B cell (primary cell): ENCODE measurements at regions not wholly inside any gene's neighbourhood (a gene's known extent, or its start where the extent isn't known, plus 50 kb on each side); places are given as distances from the start of the nearest gene placed in this dataset.

Source experiments
- ATAC-seq: fragments of 200-7000 bp; cut with Tn5 transposase; one replicate; pipeline ENCODE4 v1.10.0; 2021; ENCODE audit warnings: low read depth, mild to moderate bottlenecking, moderate number of reproducible peaks, moderate library complexity
- CTCF ChIA-PET: fragments of 350-600 bp; sonication (Branson Sonifier 250); formaldehyde crosslinking; loops from one replicate; lab custom pipeline; 2021; ENCODE audit warnings: antibody characterized with exemption, inconsistent platforms; lab: Charles Lee
- POLR2A ChIA-PET: fragments of 350-600 bp; sonication (Branson Sonifier 250); formaldehyde crosslinking; loops from one replicate; lab custom pipeline; 2021; ENCODE audit warnings: antibody characterized with exemption; lab: Charles Lee
- DNase-seq: peaks from one replicate; pipeline ENCODE4 v3.0.0; 2013
- H2AFZ ChIP-seq: 2 replicates; pipeline ENCODE4 v1.6.1; 2012; ENCODE audit warnings: mild to moderate bottlenecking, low read depth, low read length; ENCODE audit not compliant: insufficient read depth, poor library complexity, severe bottlenecking
- H3K27ac ChIP-seq, 2 donors: 1 replicate in 1 of 2; 2 replicates in 1 of 2; pipeline ENCODE4 v1.5.1; 2012 to 2013; ENCODE audit warnings: low read length in 2 of 2, mild to moderate bottlenecking in 2 of 2, moderate library complexity in 1 of 2
- H3K27me3 ChIP-seq, 4 experiments: fragments of 200-600 bp in 1 of 4; sonication (generic) in 1 of 4; replicated peaks in 1 of 4; 1 replicate in 2 of 4; 2 replicates in 2 of 4; pipeline versions ENCODE4 v1.6.1 to v1.7.0; 2013 to 2016; ENCODE audit warnings: low read length in 3 of 4, mild to moderate bottlenecking in 2 of 4, mixed read lengths in 1 of 4, moderate library complexity in 1 of 4; ENCODE audit not compliant: insufficient read depth in 4 of 4, control insufficient read depth in 3 of 4; ENCODE audit errors: control extremely low read depth in 1 of 4
- H3K36me3 ChIP-seq, 2 experiments: replicated peaks in 1 of 2; 1 replicate in 1 of 2; 2 replicates in 1 of 2; pipeline versions ENCODE4 v1.6.1 to v1.7.1; 2013; ENCODE audit warnings: low read length in 1 of 2; ENCODE audit not compliant: insufficient read depth in 2 of 2, control insufficient read depth in 1 of 2; ENCODE audit errors: control extremely low read depth in 1 of 2, extremely low read depth in 1 of 2
- H3K4me1 ChIP-seq, 2 donors: fragments of 200-600 bp in 1 of 2; sonication (generic) in 1 of 2; 1 replicate in 1 of 2; 2 replicates in 1 of 2; pipeline versions ENCODE4 v1.5.1 to v1.6.1; 2013 to 2017; ENCODE audit warnings: low read length in 2 of 2; ENCODE audit not compliant: control insufficient read depth in 2 of 2, insufficient read depth in 2 of 2
- H3K4me2 ChIP-seq: replicated peaks from 2 replicates; pipeline ENCODE3; 2012; ENCODE audit warnings: mild to moderate bottlenecking, low read depth, low read length; ENCODE audit not compliant: poor library complexity, severe bottlenecking
- H3K4me3 ChIP-seq, 5 experiments: fragments of 200-600 bp in 1 of 5; sonication (generic) in 1 of 5; 1 replicate in 3 of 5; 2 replicates in 2 of 5; pipeline versions ENCODE4 v1.5.1 to v1.7.0; 2011 to 2016; ENCODE audit warnings: low read length in 4 of 5, mild to moderate bottlenecking in 4 of 5, low read depth in 2 of 5, control low read depth in 1 of 5, moderate library complexity in 1 of 5; ENCODE audit not compliant: insufficient read depth in 1 of 5; ENCODE audit errors: control extremely low read depth in 1 of 5, extremely low read depth in 1 of 5
- H3K79me2 ChIP-seq: fragments of 200-600 bp; sonication (generic); one replicate; pipeline ENCODE4 v1.6.0; 2016; ENCODE audit warnings: low read length; ENCODE audit not compliant: control insufficient read depth, insufficient read depth
- H3K9ac ChIP-seq: fragments of 200-600 bp; sonication (generic); 2 replicates; pipeline ENCODE4 v1.6.1; 2017; ENCODE audit warnings: mild to moderate bottlenecking, low read length, moderate library complexity
- H3K9me3 ChIP-seq, 3 donors: one replicate each; pipeline versions ENCODE4 v1.6.1 to v1.7.1; 2013; ENCODE audit warnings: low read length in 2 of 3; ENCODE audit not compliant: control insufficient read depth in 2 of 3, insufficient read depth in 1 of 3; ENCODE audit errors: control extremely low read depth in 1 of 3
- H4K20me1 ChIP-seq: 2 replicates; pipeline ENCODE4 v1.6.0; 2012; ENCODE audit warnings: mild to moderate bottlenecking, low read length; ENCODE audit not compliant: insufficient read depth, control insufficient read depth, poor library complexity, severe bottlenecking
- H3K27ac Mint-ChIP-seq: one replicate; pipeline ENCODE4 v1.8.0; 2021; ENCODE audit warnings: mixed read lengths
- H3K27me3 Mint-ChIP-seq: one replicate; pipeline ENCODE4 v1.8.0; 2021; ENCODE audit warnings: mixed read lengths
- H3K4me1 Mint-ChIP-seq: one replicate; pipeline ENCODE4 v1.8.0; 2021; ENCODE audit warnings: mixed read lengths
- H3K4me3 Mint-ChIP-seq: one replicate; pipeline ENCODE4 v1.8.0; 2021; ENCODE audit warnings: mixed read lengths
- H3K9me3 Mint-ChIP-seq: one replicate; pipeline ENCODE4 v1.8.0; 2022; ENCODE audit warnings: mixed read lengths; ENCODE audit not compliant: insufficient read depth
- CTCF ChIP-seq: fragments of 200-600 bp; IDR thresholded peaks from one replicate; pipeline ENCODE4 v1.8.0; 2022; ENCODE audit warnings: antibody characterized with exemption, mild to moderate bottlenecking
- EZH2 ChIP-seq: IDR thresholded peaks from 2 replicates; pipeline ENCODE4 v1.6.1; 2012; ENCODE audit warnings: borderline replicate concordance, low read depth, mild to moderate bottlenecking, moderate library complexity, low read length; ENCODE audit not compliant: insufficient read depth, poor library complexity, severe bottlenecking
- WGBS: methylation state at CpG from one replicate; pipeline ENCODE4 v1.1.5; 2013; ENCODE audit warnings: missing lambda C conversion rate; ENCODE audit not compliant: insufficient coverage; 5-methylcytosine and 5-hydroxymethylcytosine counted together
- intact Hi-C: fragments of 100-400 bp; cut with micrococcal nuclease; formaldehyde crosslinking; loops from one replicate; pipeline ENCODE4 v1.10.0; 2022

GRCh38 chr2:123415678-123416077 is 609.4 kb upstream of the CNTNAP5 start:
- H3K27me3 Mint-ChIP-seq, result no peaks in the 10 kb centered on the region
- CTCF ChIA-PET, result no interaction called here
- Histone ChIP-seq H2AFZ (no peak overlapping the region), H3K27ac (no peak overlapping the region), H3K4me1 (no peaks in the 10 kb centered on the region), H3K4me2 (no peak overlapping the region), H4K20me1 (no peaks in the 10 kb centered on the region), H3K79me2 (no peaks in the 10 kb centered on the region), H3K27me3 (no peaks in the 10 kb centered on the region), H3K4me3 (no peak overlapping the region), H3K9me3 (no peaks in the 10 kb centered on the region), H3K36me3 (no peaks in the 10 kb centered on the region), H3K9ac (no peak overlapping the region)
- TF ChIP-seq EZH2, result no peak
- no peak for TF ChIP-seq CTCF
- ATAC-seq, result no peak
- intact Hi-C loops, result no loop called here
- DNase-seq, result no peak
- H3K4me3 Mint-ChIP-seq, result no peak overlapping the region
- WGBS, result no CpG with 5 or more reads among the region's 2 CpGs
- POLR2A ChIA-PET, result no interaction called here
- H3K9me3 Mint-ChIP-seq, result peaks cover 5% of the 10 kb centered on the region
- no peak overlapping the region for H3K27ac Mint-ChIP-seq
- H3K4me1 Mint-ChIP-seq, result no peaks in the 10 kb centered on the region

- H3K9me3 ChIP-seq, result no peaks in the 10 kb centered on the region
- H4K20me1 ChIP-seq, result no peaks in the 10 kb centered on the region
- Mint-ChIP-seq H3K4me1 (no peaks in the 10 kb centered on the region), H3K27me3 (no peaks in the 10 kb centered on the region), H3K27ac (no peak overlapping the region), H3K4me3 (no peak overlapping the region), H3K9me3 (peaks cover 5% of the 10 kb centered on the region)
- no peak for ATAC-seq
- no peaks in the 10 kb centered on the region for H3K79me2 ChIP-seq
- H3K4me2 ChIP-seq, result no peak overlapping the region
- no peak overlapping the region for H3K4me3 ChIP-seq
- H3K9ac ChIP-seq, result no peak overlapping the region
- ChIA-PET POLR2A (no interaction called here), CTCF (no interaction called here)
- no peaks in the 10 kb centered on the region for H3K27me3 ChIP-seq
- H3K36me3 ChIP-seq, result no peaks in the 10 kb centered on the region
- no peak for TF ChIP-seq EZH2
- TF ChIP-seq CTCF, result no peak
- H2AFZ ChIP-seq, result no peak overlapping the region
- no peak for DNase-seq
- intact Hi-C loops, result no loop called here
- H3K4me1 ChIP-seq, result no peaks in the 10 kb centered on the region
- H3K27ac ChIP-seq, result no peak overlapping the region
These were observed 605.1 kb upstream of the CNTNAP5 start for GRCh38 chr2:123419976-123420375.
